PC-3 (cell line): ENCODE measurements at regions not wholly inside any gene's neighbourhood (a gene's known extent, or its start where the extent isn't known, plus 50 kb on each side); places are given as distances from the start of the nearest gene placed in this dataset.

Experiments
- ATAC-seq: fragments of 200-7000 bp; cut with Tn5 transposase; 2 replicates; pipeline ENCODE4 v1.9.1; 2020; ENCODE audit warnings: mild to moderate bottlenecking, moderate library complexity
- BruUV-seq: library from RNA; stranded (reverse); fragments of 400-500 nt; replicated peaks from 2 replicates; lab custom pipeline; 2021; lab: Mats Ljungman, UMichigan
- CTCF ChIA-PET: fragments of 300-600 bp; sonication (Branson Sonifier 250); formaldehyde crosslinking; loops from one replicate; lab custom pipeline; 2022; ENCODE audit warnings: antibody characterized with exemption; lab: Charles Lee
- POLR2A ChIA-PET: fragments of 300-600 bp; sonication (Branson Sonifier 250); formaldehyde crosslinking; loops from one replicate; lab custom pipeline; 2022; ENCODE audit warnings: antibody characterized with exemption; ENCODE audit not compliant: unreplicated experiment; lab: Charles Lee
- DNase-seq: peaks from one replicate; pipeline ENCODE4 v3.0.0-alpha.2; 2015
- H2AFZ ChIP-seq: fragments of 300-600 bp; sonication (generic); 2 replicates; pipeline ENCODE4 v1.6.0; 2016; ENCODE audit warnings: antibody characterized with exemption, low read length
- H3F3A ChIP-seq: fragments of 300-600 bp; sonication (generic); one replicate; pipeline ENCODE4 v1.6.0; 2017; ENCODE audit warnings: antibody characterized with exemption, low read length, control low read depth, mild to moderate bottlenecking; ENCODE audit not compliant: unreplicated experiment
- H3K27ac ChIP-seq: fragments of 300-600 bp; sonication (generic); 2 replicates; pipeline ENCODE4 v1.5.1; 2016; ENCODE audit warnings: mild to moderate bottlenecking, low read length
- H3K27me3 ChIP-seq: fragments of 300-600 bp; sonication (generic); 2 replicates; pipeline ENCODE4 v1.6.1; 2016; ENCODE audit warnings: low read length, mixed read lengths
- H3K36me3 ChIP-seq: fragments of 300-600 bp; sonication (generic); 2 replicates; pipeline ENCODE4 v1.6.1; 2016; ENCODE audit warnings: low read depth, mixed run types, low read length, mixed read lengths
- H3K4me1 ChIP-seq: fragments of 300-600 bp; sonication (generic); 2 replicates; pipeline ENCODE4 v1.5.1; 2016; ENCODE audit warnings: low read length; ENCODE audit not compliant: insufficient read depth
- H3K4me2 ChIP-seq: fragments of 300-600 bp; sonication (generic); 2 replicates; pipeline ENCODE4 v1.6.0; 2016; ENCODE audit warnings: low read length
- H3K4me3 ChIP-seq: fragments of 300-600 bp; sonication (generic); 2 replicates; pipeline ENCODE4 v1.5.1; 2016; ENCODE audit warnings: mild to moderate bottlenecking, low read length, mixed read lengths
- H3K79me2 ChIP-seq: fragments of 300-600 bp; sonication (generic); 2 replicates; pipeline ENCODE4 v1.6.1; 2017; ENCODE audit warnings: low read length, mixed read lengths
- H3K9ac ChIP-seq: fragments of 300-600 bp; sonication (generic); 2 replicates; pipeline ENCODE4 v1.6.0; 2016; ENCODE audit warnings: mild to moderate bottlenecking, low read length
- H3K9me2 ChIP-seq: fragments of 300-600 bp; sonication (generic); replicated peaks from 2 replicates; pipeline ENCODE4 v1.6.1; 2016; ENCODE audit warnings: mixed run types, low read length, mixed read lengths
- H3K9me3 ChIP-seq: fragments of 300-600 bp; sonication (generic); 2 replicates; pipeline ENCODE4 v1.6.1; 2016; ENCODE audit warnings: low read length, mixed read lengths
- H4K20me1 ChIP-seq: fragments of 300-600 bp; sonication (generic); 2 replicates; pipeline ENCODE4 v1.6.1; 2016; ENCODE audit warnings: low read length, mixed read lengths
- CTCF ChIP-seq: fragments of 300-600 bp; sonication (generic); conservative IDR thresholded peaks from 2 replicates; pipeline ENCODE4 v1.5.1; 2017; ENCODE audit warnings: antibody characterized with exemption, low read depth, mild to moderate bottlenecking, low read length
- EZH2 ChIP-seq: fragments of 300-600 bp; sonication (generic); IDR thresholded peaks from one replicate; pipeline ENCODE4 v1.6.1; 2017; ENCODE audit warnings: antibody characterized with exemption, mild to moderate bottlenecking, low read length; ENCODE audit not compliant: unreplicated experiment
- EZH2phosphoT487 ChIP-seq: fragments of 300-600 bp; sonication (generic); IDR thresholded peaks from 2 replicates; pipeline ENCODE4 v1.6.1; 2018; ENCODE audit warnings: mild to moderate bottlenecking, antibody characterized with exemption, low read length, borderline replicate concordance
- intact Hi-C: fragments of 100-400 bp; cut with micrococcal nuclease; formaldehyde crosslinking; loops from 2 replicates; pipeline ENCODE4 v1.9.0; 2023

- H3K27ac ChIP-seq: no peak overlapping the region
These were observed 426.5 kb upstream of the CD180 start for GRCh38 chr5:67623078-67623477.

GRCh38 chr5:67620424-67621397, 424.1 kb upstream of the CD180 start:
- Histone ChIP-seq H3K4me3 (no peak overlapping the region), H3K9ac (no peak overlapping the region), H3K9me2 (no peaks in the 10 kb centered on the region; the same call in 1 of the 2 replicates), H3K27me3 (peaks cover 12% of the 10 kb centered on the region; the same call in 1 of the 2 replicates), H3K79me2 (no peaks in the 10 kb centered on the region), H2AFZ (no peak overlapping the region), H3F3A (no peaks in the 10 kb centered on the region), H3K9me3 (no peaks in the 10 kb centered on the region), H3K4me2 (no peak overlapping the region), H4K20me1 (no peaks in the 10 kb centered on the region), H3K27ac (no peak overlapping the region), H3K36me3 (no peaks in the 10 kb centered on the region), H3K4me1 (no peaks in the 10 kb centered on the region)
- ChIA-PET CTCF (no interaction called here), POLR2A (no interaction called here)
- intact Hi-C loops: no loop called here
- ATAC-seq (no peak), DNase-seq (no peak)
- TF ChIP-seq EZH2phosphoT487 (no peak), EZH2 (no peak), CTCF (no peak)
- BruUV-seq: no TSS peak

More at GRCh38 chr5:67623078-67623477, 426.5 kb upstream of the CD180 start:
- H3K4me3 ChIP-seq: no peak overlapping the region
- ChIA-PET CTCF (no interaction called here), POLR2A (no interaction called here)
- no peaks in the 10 kb centered on the region for H3K9me3 ChIP-seq
- H3K4me2 ChIP-seq: no peak overlapping the region
- H2AFZ ChIP-seq: no peak overlapping the region
- H4K20me1 ChIP-seq: no peaks in the 10 kb centered on the region
- ATAC-seq: no peak
- no peak for DNase-seq
- H3K36me3 ChIP-seq: no peaks in the 10 kb centered on the region
- no TSS peak for BruUV-seq
- intact Hi-C loops: no loop called here
- no peaks in the 10 kb centered on the region; the same call in 1 of the 2 replicates for H3K9me2 ChIP-seq
- no peaks in the 10 kb centered on the region for H3K4me1 ChIP-seq
- peaks cover 12% of the 10 kb centered on the region; the same call in 1 of the 2 replicates for H3K27me3 ChIP-seq
- TF ChIP-seq CTCF: no peak
- H3K79me2 ChIP-seq: no peaks in the 10 kb centered on the region
- H3F3A ChIP-seq: no peaks in the 10 kb centered on the region
- H3K9ac ChIP-seq: no peak overlapping the region

GRCh38 chr5:67619636-67620035, 423.0 kb upstream of the CD180 start:
- Histone ChIP-seq H4K20me1 (no peaks in the 10 kb centered on the region), H3K4me1 (no peaks in the 10 kb centered on the region), H3K36me3 (no peaks in the 10 kb centered on the region), H3K4me2 (no peak overlapping the region), H3K79me2 (no peaks in the 10 kb centered on the region), H3K4me3 (no peak overlapping the region), H3K27ac (no peak overlapping the region), H3K9ac (no peak overlapping the region), H3K9me2 (no peaks in the 10 kb centered on the region), H3F3A (no peaks in the 10 kb centered on the region), H2AFZ (no peak overlapping the region), H3K9me3 (no peaks in the 10 kb centered on the region), H3K27me3 (0 out of 2 replicates have a peak, but pooled peaks cover 3% of the 10 kb centered on the region)
- BruUV-seq: no TSS peak
- ATAC-seq (no peak), DNase-seq (no peak)
- intact Hi-C loops: no loop called here
- TF ChIP-seq EZH2 (no peak), EZH2phosphoT487 (no peak), CTCF (no peak)
- CTCF ChIA-PET: no interaction called here
- POLR2A ChIA-PET: no interaction called here
